ENCODE measurements at regions not wholly inside any gene's neighbourhood (a gene's known extent, or its start where the extent isn't known, plus 50 kb on each side); places are given as distances from the start of the nearest gene placed in this dataset.
"Not testable (repeated sequence)": the region's sequence is repeated elsewhere in the genome, so short reads cannot be mapped to it uniquely, and the experiment has no call there.

- Histone ChIP-seq H3K27ac (no peak overlapping the region), H3K4me3 (no peak overlapping the region)
Measured at GRCh38 chr6:6470123-6470522, 118.4 kb upstream of the LY86 start.

DNA sequence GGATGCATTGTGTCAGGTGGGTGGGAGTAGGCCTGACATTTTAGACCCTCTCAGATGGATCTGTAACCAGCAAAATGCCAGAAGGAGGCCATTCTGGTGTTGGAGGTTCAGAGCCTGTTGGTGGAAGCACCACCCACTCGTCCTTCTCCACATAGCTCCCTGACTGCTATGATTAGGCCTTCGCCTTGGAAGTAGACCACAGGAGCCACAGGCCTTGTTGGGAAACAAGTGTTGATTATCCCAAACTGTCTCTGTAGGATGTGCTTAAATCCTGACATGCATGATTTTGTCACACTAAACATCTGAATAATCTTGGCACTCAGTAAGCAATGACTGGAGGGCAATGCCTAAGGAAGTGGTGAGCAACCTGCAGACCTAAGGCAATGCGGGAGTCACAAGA is 117.2 kb upstream of the LY86 start:
- H3K4me3 ChIP-seq: no peak overlapping the region
- no peak overlapping the region for H3K27ac ChIP-seq

DNA sequence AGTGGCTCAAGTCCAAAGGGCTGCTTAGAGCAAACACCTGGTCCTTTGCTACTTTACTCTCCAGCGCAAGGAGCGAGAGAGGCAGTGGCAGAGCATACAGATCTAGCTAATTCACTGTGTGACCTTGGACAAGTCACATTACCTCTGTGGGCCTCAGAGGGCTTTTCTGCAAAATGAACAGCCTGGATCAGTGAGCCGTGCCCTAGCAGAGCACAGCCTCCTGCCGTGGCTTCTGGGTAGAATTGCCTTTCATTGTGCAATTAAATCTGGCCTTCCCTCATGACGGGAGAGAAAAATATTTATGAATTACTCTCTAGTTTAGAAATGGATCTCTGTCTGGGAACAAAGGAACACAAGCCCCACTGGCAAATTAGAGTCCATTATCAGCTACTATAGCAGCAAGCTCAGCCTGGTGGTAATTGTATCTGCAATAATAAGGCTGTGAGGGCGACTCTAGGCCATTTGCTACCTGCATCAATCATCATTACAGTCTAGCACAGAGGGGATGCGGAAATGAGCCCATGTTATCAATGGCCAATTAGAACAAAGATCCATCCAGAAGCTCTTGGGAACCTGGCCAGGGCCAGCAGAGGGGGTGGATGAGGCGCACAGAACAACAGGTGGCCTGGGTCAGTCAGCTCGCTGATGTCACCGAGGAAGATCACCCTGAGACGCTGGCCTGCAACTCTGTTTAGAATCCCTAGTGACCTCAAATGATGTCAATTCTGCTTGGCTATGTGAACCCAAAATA is 114.2 kb upstream of the LY86 start:
- H3K4me3 ChIP-seq: no peak overlapping the region
- H3K27ac ChIP-seq: no peak overlapping the region

DNA sequence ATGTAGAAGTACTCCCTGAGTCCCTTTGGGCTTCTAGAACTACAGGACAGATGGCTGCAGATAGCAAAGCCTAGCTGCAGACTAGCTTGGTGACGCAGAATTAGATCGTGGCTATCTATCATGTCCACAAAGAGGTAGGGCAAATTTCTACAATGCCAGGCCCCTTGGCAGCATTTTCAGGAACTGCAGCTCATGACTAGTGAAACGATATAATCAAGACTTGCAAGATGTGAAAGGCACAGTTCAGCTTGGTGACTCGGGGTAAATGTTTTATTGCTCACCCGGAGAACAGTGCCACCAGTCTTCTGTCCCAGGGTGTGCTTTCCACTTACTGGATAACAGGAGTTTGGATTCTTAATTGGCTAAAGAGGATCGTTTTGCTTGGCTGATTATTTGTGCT is 108.7 kb upstream of the LY86 start:
- Histone ChIP-seq H3K27ac (no peak overlapping the region), H3K4me3 (no peak overlapping the region)

DNA sequence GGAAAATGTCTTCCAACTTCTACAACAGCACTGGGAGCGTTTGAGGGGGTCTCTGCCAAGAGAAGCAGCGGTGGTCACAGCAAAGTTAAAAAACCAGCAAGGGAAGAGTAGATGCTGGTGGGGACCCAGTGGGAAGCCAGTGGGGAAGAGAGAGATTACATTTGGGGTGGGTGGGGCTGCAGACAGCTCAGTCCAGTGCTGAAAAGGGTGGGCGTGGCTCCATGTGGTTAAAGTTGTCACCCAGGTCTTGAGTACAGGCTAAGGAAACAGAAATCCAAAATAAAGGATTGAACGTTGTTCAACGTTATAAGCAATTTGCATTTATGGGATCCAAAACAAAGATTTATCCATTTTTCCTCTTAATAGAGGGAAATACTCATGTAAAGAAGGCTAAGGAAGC is 106.3 kb upstream of the LY86 start:
- no peak overlapping the region for H3K4me3 ChIP-seq

DNA sequence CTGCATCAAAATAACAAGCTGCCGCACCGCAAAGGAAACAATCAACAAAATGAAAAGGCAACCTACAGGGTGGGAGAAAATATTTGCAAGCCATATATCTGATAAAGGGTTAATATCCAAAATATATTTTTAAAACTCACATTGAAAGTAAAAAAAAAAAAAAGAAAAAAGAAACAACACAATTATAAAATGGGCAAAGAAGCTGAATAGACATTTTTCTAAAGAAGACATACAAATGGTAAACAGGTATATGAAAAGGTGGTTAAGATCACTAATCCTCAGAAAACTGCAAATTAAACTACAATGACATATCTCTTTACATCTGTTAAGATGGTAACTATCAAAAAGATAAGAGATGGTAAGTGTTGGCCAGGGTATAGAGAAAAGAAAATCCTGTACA is 105.4 kb upstream of the LY86 start:
- Histone ChIP-seq H3K4me3 (no peak overlapping the region), H3K27ac (no peak overlapping the region)

More for the DNA sequence above, 106.3 kb upstream of the LY86 start:
- H3K27ac ChIP-seq: no peak overlapping the region

- no peak overlapping the region for H3K27ac ChIP-seq
- no peak overlapping the region for H3K4me3 ChIP-seq
Measured at GRCh38 chr6:6483733-6484132, 104.8 kb upstream of the LY86 start.

GRCh38 chr6:6484681-6485080 is 103.8 kb upstream of the LY86 start:
- Histone ChIP-seq H3K27ac (no peak overlapping the region), H3K4me3 (no peak overlapping the region)

GRCh38 chr6:6486595-6486994 is 101.9 kb upstream of the LY86 start:
- no peak overlapping the region for H3K4me3 ChIP-seq
- H3K27ac ChIP-seq: no peak overlapping the region

DNA sequence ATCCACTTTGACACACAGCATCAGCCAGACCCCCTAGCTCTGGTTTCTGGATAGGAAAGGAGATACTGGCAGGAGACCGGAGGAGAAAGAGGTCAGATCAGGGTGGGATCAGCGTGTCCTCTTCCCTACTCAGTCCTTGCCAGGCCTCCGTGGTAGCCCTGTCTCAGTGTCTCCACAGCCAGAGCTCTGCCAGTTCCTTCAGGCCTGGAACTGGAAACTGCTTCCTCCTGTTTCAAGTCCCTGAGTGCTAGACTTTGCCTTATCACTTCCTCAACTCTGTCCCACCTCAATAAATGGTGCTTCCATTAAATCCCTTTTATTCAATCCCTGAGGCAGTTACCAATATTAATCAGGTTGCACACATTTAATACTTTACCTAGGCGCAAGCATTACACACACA is 96.8 kb upstream of the LY86 start:
- Histone ChIP-seq H3K27ac (no peak overlapping the region), H3K4me3 (no peak overlapping the region)

- Histone ChIP-seq H3K27ac (no peak overlapping the region), H3K4me3 (no peak overlapping the region)
Measured at GRCh38 chr6:6492675-6493074, 95.8 kb upstream of the LY86 start.

- not testable (repeated sequence) for H3K4me3 ChIP-seq, H3K27ac ChIP-seq
Measured at GRCh38 chr6:6494139-6494538, 94.4 kb upstream of the LY86 start.

DNA sequence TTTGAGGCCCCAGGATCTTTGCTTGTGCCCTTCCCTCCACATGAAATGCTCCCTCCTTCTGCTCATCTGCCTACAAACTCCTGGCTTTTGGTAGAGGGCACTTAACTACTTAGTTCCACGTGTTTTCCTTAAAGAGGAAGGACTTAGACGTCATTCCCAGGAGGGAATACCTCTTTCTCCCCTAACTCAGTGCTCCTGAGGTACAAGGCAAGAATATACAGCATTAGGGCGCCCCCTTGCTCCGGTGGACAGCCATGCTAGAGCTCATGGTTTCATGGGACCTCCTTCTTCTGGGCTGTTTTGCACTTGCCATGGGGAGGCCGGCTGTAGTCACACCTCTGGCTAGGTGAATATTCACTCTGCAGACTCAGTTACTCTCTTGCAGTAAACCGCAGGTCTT is 93.8 kb upstream of the LY86 start:
- no peak overlapping the region for H3K4me3 ChIP-seq
- H3K27ac ChIP-seq: no peak overlapping the region

- Histone ChIP-seq H3K4me3 (no peak overlapping the region), H3K27ac (no peak overlapping the region)
Measured at GRCh38 chr6:6495851-6496250, 92.7 kb upstream of the LY86 start.

DNA sequence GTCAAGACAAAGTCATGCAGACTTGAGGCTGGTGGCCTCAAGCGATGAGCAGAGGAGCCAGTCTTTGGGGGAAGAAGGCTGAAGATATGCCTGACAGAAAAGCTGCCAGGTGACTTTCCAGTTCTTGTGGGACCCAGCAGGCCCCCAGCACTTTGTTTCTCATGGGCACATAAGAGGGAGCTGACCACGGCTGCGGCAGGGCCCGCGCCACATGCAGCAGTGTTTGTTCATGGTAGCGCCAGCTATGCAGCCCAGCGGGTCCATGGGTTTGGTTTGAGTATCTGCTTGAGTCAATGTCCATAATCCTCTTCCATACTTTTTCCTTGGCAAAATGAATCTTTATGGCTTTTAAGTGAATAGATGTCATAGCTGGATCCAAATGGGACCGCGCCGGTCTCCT is 91.0 kb upstream of the LY86 start:
- no peak overlapping the region for H3K4me3 ChIP-seq
- no peak overlapping the region for H3K27ac ChIP-seq

DNA sequence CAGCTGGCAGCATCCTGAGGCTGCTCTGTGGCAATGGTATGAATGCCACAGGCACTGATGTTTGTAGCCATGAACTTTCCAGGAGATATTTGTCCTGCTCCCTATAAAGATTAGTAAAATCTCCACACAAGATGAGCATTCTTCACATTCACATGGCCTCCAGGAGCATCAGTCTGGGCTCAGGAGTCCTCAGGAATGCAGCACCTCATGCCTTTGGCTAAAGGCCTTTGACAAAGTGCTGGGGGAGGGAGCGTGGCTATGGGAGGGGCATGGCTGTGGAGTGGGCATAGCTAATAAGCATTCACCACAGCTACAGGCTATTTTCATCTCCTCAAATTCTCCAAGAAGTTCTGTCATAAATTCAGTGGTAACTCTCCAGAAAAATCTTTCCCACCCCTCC is 90.5 kb upstream of the LY86 start:
- Histone ChIP-seq H3K4me3 (no peak overlapping the region), H3K27ac (no peak overlapping the region)

DNA sequence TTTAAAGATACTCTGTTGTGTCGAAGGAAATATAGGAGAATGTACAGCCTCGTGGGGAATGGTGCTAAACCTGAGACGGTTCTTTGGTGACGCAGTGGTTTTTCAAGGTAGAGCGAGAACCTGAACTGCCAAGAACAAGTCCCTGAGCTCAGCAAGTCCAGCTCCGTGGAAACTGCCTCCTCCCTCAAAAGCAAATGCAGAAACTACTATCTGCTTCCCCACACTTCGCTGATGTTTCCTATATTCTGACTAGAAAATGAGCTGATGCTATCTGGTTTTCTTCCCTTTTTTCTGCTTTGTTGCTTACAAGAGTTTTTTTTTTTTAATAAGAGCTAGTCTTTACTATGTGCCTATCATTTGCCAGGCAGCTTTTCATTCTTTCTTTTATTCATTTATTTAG is 85.3 kb upstream of the LY86 start:
- Histone ChIP-seq H3K27ac (no peak overlapping the region), H3K4me3 (no peak overlapping the region)

DNA sequence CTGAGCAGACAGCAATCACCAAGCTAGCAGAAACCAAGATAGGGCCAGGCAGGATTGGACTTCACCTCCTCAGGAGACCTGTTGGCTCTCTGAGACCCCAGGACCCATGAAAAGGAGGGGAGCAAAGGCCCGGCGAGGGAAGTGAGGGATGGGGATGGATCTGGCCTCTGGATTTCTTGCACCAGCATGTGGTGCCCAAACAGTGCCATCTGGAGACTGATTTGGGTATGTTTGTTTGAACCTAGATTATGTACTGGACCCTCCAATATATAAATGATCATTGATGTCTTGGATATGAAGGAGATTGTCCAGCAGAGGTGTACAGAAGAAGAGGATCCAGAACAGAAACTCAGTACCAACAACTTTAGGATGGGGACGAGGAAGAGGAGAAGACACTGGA is 83.4 kb upstream of the LY86 start:
- Histone ChIP-seq H3K27ac (no peak overlapping the region), H3K4me3 (no peak overlapping the region)

DNA sequence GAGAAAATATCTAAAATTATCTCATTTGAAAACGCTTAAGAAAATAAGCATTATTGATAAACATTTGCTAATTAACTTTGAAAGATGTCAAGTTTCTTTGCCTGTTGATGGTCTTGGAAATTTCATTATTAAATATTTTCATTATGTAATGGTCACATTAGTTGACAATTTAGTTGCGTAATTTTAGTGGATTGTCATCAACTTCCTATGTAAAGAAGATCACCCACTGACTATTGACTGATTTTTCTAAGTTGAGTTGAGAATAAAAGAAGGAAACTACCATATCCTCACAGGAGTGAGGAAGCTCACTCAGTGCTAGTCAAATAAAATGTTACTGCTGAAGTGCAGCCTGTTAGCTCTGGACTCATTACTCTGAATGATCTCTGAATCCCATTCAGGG is 79.9 kb upstream of the LY86 start:
- no peak overlapping the region for H3K4me3 ChIP-seq
- no peak overlapping the region for H3K27ac ChIP-seq

DNA sequence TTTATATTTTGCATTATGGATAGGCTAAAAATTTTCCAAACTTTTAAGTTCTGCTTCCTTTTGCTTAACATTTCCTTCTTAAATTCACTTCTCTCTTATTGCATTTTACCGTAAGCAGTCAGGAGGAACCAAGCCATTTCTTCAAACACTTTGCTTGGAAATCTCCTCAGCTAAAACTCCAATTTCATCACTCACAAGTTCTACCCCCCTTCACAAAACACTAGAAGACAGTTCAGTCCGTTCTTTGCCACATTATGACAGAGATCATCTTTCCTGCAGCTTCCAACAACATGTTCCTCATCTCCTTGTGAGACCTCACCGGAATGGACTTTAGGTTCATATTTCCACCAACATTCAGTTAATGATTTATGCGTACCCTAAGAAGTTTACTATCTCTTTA is 79.2 kb upstream of the LY86 start:
- Histone ChIP-seq H3K27ac (no peak overlapping the region), H3K4me3 (no peak overlapping the region)

GRCh38 chr6:6512711-6513110 is 75.8 kb upstream of the LY86 start:
- Histone ChIP-seq H3K4me3 (no peak overlapping the region), H3K27ac (no peak overlapping the region)

Measured in skin epidermis (tissue), 12 donors.